ENCODE measurements at regions not wholly inside any gene's neighbourhood (a gene's known extent, or its start where the extent isn't known, plus 50 kb on each side); places are given as distances from the start of the nearest gene placed in this dataset.
"Not testable (repeated sequence)": the region's sequence is repeated elsewhere in the genome, so short reads cannot be mapped to it uniquely, and the experiment has no call there.

DNA sequence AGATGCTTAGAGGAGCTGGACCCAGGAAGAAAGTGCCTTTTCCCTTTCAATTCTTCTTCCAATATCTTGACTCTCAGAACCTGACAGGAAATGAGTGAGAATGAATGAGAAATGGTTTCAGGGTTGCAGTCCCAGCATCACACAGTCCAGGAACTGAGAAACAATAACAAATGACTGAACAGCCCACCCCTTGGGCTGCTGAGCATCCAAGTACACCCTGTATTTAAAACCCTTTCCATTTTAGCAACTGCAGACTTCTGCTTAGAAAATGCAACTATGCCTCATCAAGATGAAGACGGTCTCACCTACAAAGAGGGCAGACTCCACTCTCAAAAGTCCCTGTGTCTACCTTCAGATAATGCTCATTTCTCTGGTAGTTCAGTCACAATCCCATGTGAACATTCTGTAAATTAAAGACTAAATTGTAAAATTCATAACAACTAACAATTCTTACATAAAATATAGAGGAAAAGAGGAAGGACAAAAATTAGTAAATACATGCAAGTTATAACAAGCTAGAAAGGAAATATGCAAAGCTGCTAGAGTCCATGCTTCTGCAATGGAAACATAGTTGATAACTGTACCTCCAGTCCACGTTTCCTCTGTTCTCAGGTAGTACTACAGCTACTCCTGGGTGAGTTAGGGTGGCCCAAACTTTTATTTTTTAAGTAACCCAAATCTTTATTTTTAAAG lies 316.5 kb downstream of the ICE1 start:
- Histone ChIP-seq H3K36me3 (ENCODE audit: control insufficient read depth in 2 of 2, insufficient read depth in 2 of 2, low read length in 2 of 2) (no peaks in the 10 kb centered on the region), H3K27me3 (ENCODE audit: control insufficient read depth in 2 of 2, insufficient read depth in 2 of 2, low read length in 2 of 2) (no peaks in the 10 kb centered on the region), H3K4me1 (ENCODE audit: control insufficient read depth in 2 of 2, insufficient read depth in 2 of 2, low read length in 2 of 2) (no peaks in the 10 kb centered on the region), H3K4me3 (ENCODE audit: low read length in 2 of 2) (no peak overlapping the region), H3K27ac (ENCODE audit: low read depth in 2 of 2, low read length in 2 of 2) (no peak overlapping the region), H3K9ac (ENCODE audit: low read depth in 1 of 2, low read length in 2 of 2) (no peak overlapping the region), H3K9me3 (ENCODE audit: control insufficient read depth in 2 of 2, low read length in 2 of 2) (peaks cover 0 to 2% of the 10 kb centered on the region in 2 donors)

DNA sequence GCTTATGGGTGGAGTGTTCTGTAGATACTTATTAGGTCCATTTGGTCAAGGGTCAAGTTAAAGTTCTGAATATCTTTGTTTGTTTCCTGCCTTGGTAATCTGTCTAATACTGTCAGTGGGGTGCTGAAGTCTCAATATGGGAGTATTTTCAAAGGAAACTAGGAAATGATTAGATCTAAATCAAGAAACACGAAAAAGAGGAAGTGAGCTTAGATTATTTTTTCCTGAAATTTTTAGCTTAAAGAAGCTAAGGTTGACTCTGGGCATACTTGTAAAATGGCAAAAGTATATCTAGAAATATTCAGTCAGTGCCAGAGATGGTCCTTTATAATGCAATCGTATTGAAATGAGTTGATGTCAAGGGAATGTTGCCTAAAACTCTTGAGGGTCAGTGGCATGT lies 313.5 kb downstream of the ICE1 start:
- no peak overlapping the region for H3K9ac ChIP-seq (ENCODE audit: low read depth in 1 of 2, low read length in 2 of 2)
- H3K27ac ChIP-seq (ENCODE audit: low read depth in 2 of 2, low read length in 2 of 2), result no peak overlapping the region
- no peaks in the 10 kb centered on the region for H3K4me1 ChIP-seq (ENCODE audit: control insufficient read depth in 2 of 2, insufficient read depth in 2 of 2, low read length in 2 of 2)
- H3K36me3 ChIP-seq (ENCODE audit: control insufficient read depth in 2 of 2, insufficient read depth in 2 of 2, low read length in 2 of 2), result no peaks in the 10 kb centered on the region
- no peak overlapping the region for H3K4me3 ChIP-seq (ENCODE audit: low read length in 2 of 2)
- no peaks in the 10 kb centered on the region for H3K9me3 ChIP-seq (ENCODE audit: control insufficient read depth in 2 of 2, low read length in 2 of 2)
- no peaks in the 10 kb centered on the region for H3K27me3 ChIP-seq (ENCODE audit: control insufficient read depth in 2 of 2, insufficient read depth in 2 of 2, low read length in 2 of 2)

DNA sequence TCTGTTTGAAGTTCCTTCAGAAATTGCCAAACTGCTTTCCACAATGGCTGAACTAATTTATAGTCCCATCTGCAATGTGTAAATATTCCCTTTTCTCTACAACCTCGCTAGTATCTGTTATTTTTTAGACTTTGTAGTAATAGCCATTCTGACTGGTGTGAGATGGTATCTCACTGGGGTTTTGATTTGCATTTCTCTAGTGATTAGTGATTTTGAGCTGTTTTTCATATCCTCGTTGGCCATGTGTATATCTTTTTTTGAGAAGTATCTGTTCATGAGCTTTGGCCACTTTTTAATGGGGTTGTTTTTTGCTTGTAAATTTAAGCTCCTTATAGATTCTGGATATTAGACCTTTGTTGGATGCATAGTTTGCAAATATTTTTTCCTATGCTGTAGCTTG lies 310.6 kb downstream of the ICE1 start:
- H3K9me3 ChIP-seq (ENCODE audit: control insufficient read depth in 2 of 2, low read length in 2 of 2); H3K27me3 ChIP-seq (ENCODE audit: control insufficient read depth in 2 of 2, insufficient read depth in 2 of 2, low read length in 2 of 2); H3K9ac ChIP-seq (ENCODE audit: low read depth in 1 of 2, low read length in 2 of 2); H3K4me1 ChIP-seq (ENCODE audit: control insufficient read depth in 2 of 2, insufficient read depth in 2 of 2, low read length in 2 of 2); H3K27ac ChIP-seq (ENCODE audit: low read depth in 2 of 2, low read length in 2 of 2); H3K4me3 ChIP-seq (ENCODE audit: low read length in 2 of 2); H3K36me3 ChIP-seq (ENCODE audit: control insufficient read depth in 2 of 2, insufficient read depth in 2 of 2, low read length in 2 of 2): not testable (repeated sequence)

DNA sequence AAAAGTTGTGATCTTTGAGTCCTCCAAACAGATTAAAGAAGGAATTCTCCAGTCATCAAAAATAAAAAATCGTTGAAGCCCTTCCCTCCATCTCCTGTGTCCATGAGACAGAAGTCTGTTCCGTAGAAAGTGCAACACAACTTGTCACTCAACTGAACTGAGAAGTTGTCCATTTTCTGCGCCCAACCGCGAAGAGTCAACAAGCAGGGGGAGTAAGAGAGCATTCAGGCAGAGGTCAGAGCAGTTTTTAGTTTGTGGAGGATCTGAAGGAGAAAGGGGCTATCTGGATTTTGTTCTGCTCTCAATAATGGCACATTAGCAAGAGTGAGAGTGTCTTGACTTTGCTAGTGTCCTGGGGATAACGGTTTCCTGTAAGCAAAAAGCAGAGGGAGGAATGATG lies 303.9 kb downstream of the ICE1 start:
- no peaks in the 10 kb centered on the region for H3K9me3 ChIP-seq (ENCODE audit: control insufficient read depth in 2 of 2, low read length in 2 of 2)
- no peaks in the 10 kb centered on the region for H3K4me1 ChIP-seq (ENCODE audit: control insufficient read depth in 2 of 2, insufficient read depth in 2 of 2, low read length in 2 of 2)
- H3K36me3 ChIP-seq (ENCODE audit: control insufficient read depth in 2 of 2, insufficient read depth in 2 of 2, low read length in 2 of 2), result no peaks in the 10 kb centered on the region
- no peak overlapping the region for H3K4me3 ChIP-seq (ENCODE audit: low read length in 2 of 2)
- H3K9ac ChIP-seq (ENCODE audit: low read depth in 1 of 2, low read length in 2 of 2), result no peak overlapping the region
- no peak overlapping the region for H3K27ac ChIP-seq (ENCODE audit: low read depth in 2 of 2, low read length in 2 of 2)
- no peaks in the 10 kb centered on the region for H3K27me3 ChIP-seq (ENCODE audit: control insufficient read depth in 2 of 2, insufficient read depth in 2 of 2, low read length in 2 of 2)

DNA sequence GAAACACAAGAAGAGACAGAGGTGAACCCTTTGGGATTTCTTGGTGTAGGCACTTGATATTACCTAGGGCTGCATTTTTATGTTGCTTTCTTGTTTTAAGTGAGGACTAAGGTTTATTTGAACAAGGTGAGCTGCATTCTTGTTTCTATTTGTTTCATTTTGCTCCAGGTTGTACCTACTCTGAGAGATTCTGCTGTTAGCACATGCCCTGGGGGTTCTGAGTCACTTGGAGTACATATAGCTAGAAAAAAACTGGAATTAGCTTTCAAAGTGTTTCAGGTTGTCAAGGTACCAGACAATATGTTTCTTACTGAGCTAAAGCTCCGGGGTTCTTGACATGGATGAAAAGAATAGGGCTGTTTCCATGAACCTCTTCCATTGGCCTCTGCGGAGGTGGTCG lies 299.4 kb downstream of the ICE1 start:
- Histone ChIP-seq H3K36me3 (ENCODE audit: control insufficient read depth in 2 of 2, insufficient read depth in 2 of 2, low read length in 2 of 2) (no peaks in the 10 kb centered on the region), H3K4me3 (ENCODE audit: low read length in 2 of 2) (no peak overlapping the region)

DNA sequence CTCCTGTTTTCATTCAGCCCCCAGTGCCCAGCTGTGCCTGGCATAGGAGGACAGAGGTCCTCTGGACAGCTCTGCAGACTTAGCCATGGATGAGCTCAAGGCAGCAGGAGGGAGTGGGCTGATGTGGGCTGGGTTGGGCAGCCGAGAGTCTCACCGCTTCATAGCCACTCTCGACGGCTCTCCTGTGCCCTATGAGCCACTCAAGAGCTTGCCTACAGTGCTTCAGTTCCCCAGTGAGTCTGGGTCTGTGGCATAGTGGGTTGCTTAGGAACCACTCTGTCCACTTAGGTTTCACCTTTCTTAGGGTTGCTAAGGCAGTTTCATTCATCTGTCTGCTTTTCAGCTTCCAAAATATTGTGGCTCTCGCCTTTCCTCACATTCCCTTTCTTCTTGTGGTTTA lies 296.8 kb downstream of the ICE1 start:
- Histone ChIP-seq H3K27me3 (ENCODE audit: control insufficient read depth in 2 of 2, insufficient read depth in 2 of 2, low read length in 2 of 2) (no peaks in the 10 kb centered on the region), H3K9me3 (ENCODE audit: control insufficient read depth in 2 of 2, low read length in 2 of 2) (peaks cover 2 to 3% of the 10 kb centered on the region in 2 donors), H3K27ac (ENCODE audit: low read depth in 2 of 2, low read length in 2 of 2) (no peak overlapping the region), H3K4me1 (ENCODE audit: control insufficient read depth in 2 of 2, insufficient read depth in 2 of 2, low read length in 2 of 2) (no peaks in the 10 kb centered on the region), H3K36me3 (ENCODE audit: control insufficient read depth in 2 of 2, insufficient read depth in 2 of 2, low read length in 2 of 2) (no peaks in the 10 kb centered on the region), H3K4me3 (ENCODE audit: low read length in 2 of 2) (no peak overlapping the region), H3K9ac (ENCODE audit: low read depth in 1 of 2, low read length in 2 of 2) (no peak overlapping the region)

More for the DNA sequence above, 299.4 kb downstream of the ICE1 start:
- no peak overlapping the region for H3K27ac ChIP-seq (ENCODE audit: low read depth in 2 of 2, low read length in 2 of 2)
- H3K9me3 ChIP-seq (ENCODE audit: control insufficient read depth in 2 of 2, low read length in 2 of 2), result peaks cover 2 to 3% of the 10 kb centered on the region in 2 donors
- no peaks in the 10 kb centered on the region for H3K4me1 ChIP-seq (ENCODE audit: control insufficient read depth in 2 of 2, insufficient read depth in 2 of 2, low read length in 2 of 2)
- no peaks in the 10 kb centered on the region for H3K27me3 ChIP-seq (ENCODE audit: control insufficient read depth in 2 of 2, insufficient read depth in 2 of 2, low read length in 2 of 2)
- no peak overlapping the region for H3K9ac ChIP-seq (ENCODE audit: low read depth in 1 of 2, low read length in 2 of 2)

DNA sequence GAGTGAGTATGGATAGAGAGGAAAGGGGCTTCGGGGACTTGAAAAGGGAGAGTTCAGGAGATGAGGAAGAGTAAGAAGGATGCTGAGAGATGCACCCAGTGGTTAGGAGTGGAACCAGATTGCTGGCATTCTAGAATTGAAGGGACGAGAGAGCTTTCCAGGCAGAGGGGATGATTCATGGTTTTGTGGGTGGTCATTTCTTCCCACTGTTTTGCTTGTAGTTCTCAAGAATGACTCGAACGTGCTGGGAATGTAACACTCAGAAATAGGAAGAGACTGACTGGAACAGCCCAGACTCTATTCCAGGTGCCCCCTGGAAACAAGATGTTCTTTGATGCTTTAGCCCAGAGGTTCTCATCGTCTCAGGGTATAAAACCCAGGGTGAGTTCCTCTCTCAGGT lies 294.2 kb downstream of the ICE1 start:
- Histone ChIP-seq H3K27me3 (ENCODE audit: control insufficient read depth in 2 of 2, insufficient read depth in 2 of 2, low read length in 2 of 2) (no peaks in the 10 kb centered on the region), H3K9ac (ENCODE audit: low read depth in 1 of 2, low read length in 2 of 2) (no peak overlapping the region)

DNA sequence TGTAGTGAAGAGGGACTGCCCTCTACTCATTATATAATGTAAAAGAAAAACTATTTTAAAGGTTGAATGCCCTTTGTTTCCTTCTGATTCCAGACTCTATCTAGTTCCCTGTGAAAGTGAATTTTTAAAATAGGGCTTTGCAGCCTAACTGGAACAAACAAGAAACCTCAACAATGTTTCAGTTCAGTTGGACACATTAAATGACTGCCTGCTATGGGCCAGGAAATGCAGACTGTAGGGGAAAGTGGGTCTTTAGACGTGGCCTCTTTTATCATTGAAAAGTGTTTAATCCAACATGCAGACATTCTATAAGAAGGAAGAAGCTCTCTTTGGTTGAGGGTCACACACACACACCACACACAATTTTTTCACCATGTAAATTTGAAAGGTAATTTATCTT lies 289.1 kb downstream of the ICE1 start:
- H3K4me1 ChIP-seq (ENCODE audit: control insufficient read depth in 2 of 2, insufficient read depth in 2 of 2, low read length in 2 of 2), result no peaks in the 10 kb centered on the region
- H3K9me3 ChIP-seq (ENCODE audit: control insufficient read depth in 2 of 2, low read length in 2 of 2), result no peaks in the 10 kb centered on the region
- H3K27me3 ChIP-seq (ENCODE audit: control insufficient read depth in 2 of 2, insufficient read depth in 2 of 2, low read length in 2 of 2), result no peaks in the 10 kb centered on the region

More for the DNA sequence above, 294.2 kb downstream of the ICE1 start:
- H3K9me3 ChIP-seq (ENCODE audit: control insufficient read depth in 2 of 2, low read length in 2 of 2), result peaks cover 2 to 3% of the 10 kb centered on the region in 2 donors
- H3K36me3 ChIP-seq (ENCODE audit: control insufficient read depth in 2 of 2, insufficient read depth in 2 of 2, low read length in 2 of 2), result no peaks in the 10 kb centered on the region
- H3K27ac ChIP-seq (ENCODE audit: low read depth in 2 of 2, low read length in 2 of 2), result no peak overlapping the region
- no peaks in the 10 kb centered on the region for H3K4me1 ChIP-seq (ENCODE audit: control insufficient read depth in 2 of 2, insufficient read depth in 2 of 2, low read length in 2 of 2)
- no peak overlapping the region for H3K4me3 ChIP-seq (ENCODE audit: low read length in 2 of 2)

DNA sequence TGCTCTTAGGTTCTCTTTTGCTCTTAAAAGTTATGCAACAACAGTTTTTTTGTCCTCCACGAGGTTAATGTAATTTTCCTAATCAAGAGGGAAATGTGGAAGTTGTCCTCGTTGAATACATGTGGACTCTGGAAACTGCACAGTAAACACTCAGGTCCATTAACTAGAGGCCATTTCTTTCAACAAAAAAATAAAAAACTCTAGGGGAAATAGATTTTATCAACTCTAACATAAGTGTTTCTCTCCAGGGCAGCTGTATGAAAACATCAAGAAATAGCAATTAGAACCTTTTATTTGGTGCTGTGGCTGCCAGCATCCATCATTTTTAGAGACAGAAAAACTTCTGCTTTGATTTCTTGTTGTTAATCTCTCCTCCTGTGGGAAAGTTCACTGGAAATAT lies 288.6 kb downstream of the ICE1 start:
- no peak overlapping the region for H3K4me3 ChIP-seq (ENCODE audit: low read length in 2 of 2)
- H3K9ac ChIP-seq (ENCODE audit: low read depth in 1 of 2, low read length in 2 of 2), result no peak overlapping the region
- no peaks in the 10 kb centered on the region for H3K36me3 ChIP-seq (ENCODE audit: control insufficient read depth in 2 of 2, insufficient read depth in 2 of 2, low read length in 2 of 2)
- H3K4me1 ChIP-seq (ENCODE audit: control insufficient read depth in 2 of 2, insufficient read depth in 2 of 2, low read length in 2 of 2), result no peaks in the 10 kb centered on the region
- no peak overlapping the region for H3K27ac ChIP-seq (ENCODE audit: low read depth in 2 of 2, low read length in 2 of 2)
- no peaks in the 10 kb centered on the region for H3K27me3 ChIP-seq (ENCODE audit: control insufficient read depth in 2 of 2, insufficient read depth in 2 of 2, low read length in 2 of 2)
- no peaks in the 10 kb centered on the region for H3K9me3 ChIP-seq (ENCODE audit: control insufficient read depth in 2 of 2, low read length in 2 of 2)

More for the DNA sequence above, 289.1 kb downstream of the ICE1 start:
- Histone ChIP-seq H3K4me3 (ENCODE audit: low read length in 2 of 2) (no peak overlapping the region), H3K36me3 (ENCODE audit: control insufficient read depth in 2 of 2, insufficient read depth in 2 of 2, low read length in 2 of 2) (no peaks in the 10 kb centered on the region), H3K27ac (ENCODE audit: low read depth in 2 of 2, low read length in 2 of 2) (no peak overlapping the region), H3K9ac (ENCODE audit: low read depth in 1 of 2, low read length in 2 of 2) (no peak overlapping the region)

DNA sequence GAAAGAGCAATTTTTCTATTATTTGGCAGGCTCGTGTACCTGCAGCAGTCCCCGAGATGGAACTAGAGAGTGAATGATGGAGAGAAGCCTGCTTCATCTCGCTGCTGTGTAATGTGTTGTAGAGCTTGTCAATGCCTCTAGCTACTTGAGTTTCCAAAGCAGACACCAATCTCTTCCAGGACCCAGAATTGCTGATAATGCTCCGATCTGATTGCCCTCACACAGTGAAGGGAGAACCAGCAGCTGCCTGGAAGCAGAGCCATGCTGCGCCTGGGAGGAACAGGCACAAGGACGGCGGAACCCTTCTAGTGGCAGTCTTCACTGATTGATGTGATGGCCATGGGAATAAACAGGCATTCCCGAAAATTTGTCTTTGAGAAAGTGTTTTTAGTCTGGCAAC lies 288.0 kb downstream of the ICE1 start:
- no peaks in the 10 kb centered on the region for H3K27me3 ChIP-seq (ENCODE audit: control insufficient read depth in 2 of 2, insufficient read depth in 2 of 2, low read length in 2 of 2)
- no peak overlapping the region for H3K4me3 ChIP-seq (ENCODE audit: low read length in 2 of 2)
- H3K4me1 ChIP-seq (ENCODE audit: control insufficient read depth in 2 of 2, insufficient read depth in 2 of 2, low read length in 2 of 2), result no peaks in the 10 kb centered on the region
- no peaks in the 10 kb centered on the region for H3K36me3 ChIP-seq (ENCODE audit: control insufficient read depth in 2 of 2, insufficient read depth in 2 of 2, low read length in 2 of 2)
- no peak overlapping the region for H3K9ac ChIP-seq (ENCODE audit: low read depth in 1 of 2, low read length in 2 of 2)
- H3K27ac ChIP-seq (ENCODE audit: low read depth in 2 of 2, low read length in 2 of 2), result no peak overlapping the region
- no peaks in the 10 kb centered on the region for H3K9me3 ChIP-seq (ENCODE audit: control insufficient read depth in 2 of 2, low read length in 2 of 2)

All from mucosa of rectum (tissue), 2 donors.